NCI-H510A treated with DMSO at 0.1 percent for 48 hours (cell line): ENCODE measurements at regions not wholly inside any gene's neighbourhood (a gene's known extent, or its start where the extent isn't known, plus 50 kb on each side); places are given as distances from the start of the nearest gene placed in this dataset.

Experiments used
- DNase-seq: peaks from one replicate; lab custom pipeline; 2025; lab: John Stamatoyannopoulos, UW

DNA sequence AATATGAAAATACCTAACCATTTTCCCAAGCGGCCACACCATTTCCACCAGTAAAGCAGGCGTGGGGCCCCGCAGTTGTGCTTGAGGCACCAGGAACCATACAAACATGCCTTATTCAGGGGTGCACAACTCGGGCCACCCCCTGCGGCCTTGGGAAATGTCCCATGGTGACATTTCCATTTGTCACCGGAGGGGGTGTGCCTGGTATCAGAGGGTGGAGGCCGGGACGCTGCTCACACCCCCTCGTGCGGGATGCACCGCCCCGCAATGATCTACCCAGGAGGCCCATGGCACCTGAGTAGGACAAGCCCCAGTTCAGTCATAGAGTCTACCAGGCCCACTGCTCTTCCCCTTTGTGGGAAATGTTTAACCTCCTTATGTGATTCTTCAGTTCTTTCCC is 218.8 kb downstream of the TEX29 start:
- no peak for DNase-seq

DNA sequence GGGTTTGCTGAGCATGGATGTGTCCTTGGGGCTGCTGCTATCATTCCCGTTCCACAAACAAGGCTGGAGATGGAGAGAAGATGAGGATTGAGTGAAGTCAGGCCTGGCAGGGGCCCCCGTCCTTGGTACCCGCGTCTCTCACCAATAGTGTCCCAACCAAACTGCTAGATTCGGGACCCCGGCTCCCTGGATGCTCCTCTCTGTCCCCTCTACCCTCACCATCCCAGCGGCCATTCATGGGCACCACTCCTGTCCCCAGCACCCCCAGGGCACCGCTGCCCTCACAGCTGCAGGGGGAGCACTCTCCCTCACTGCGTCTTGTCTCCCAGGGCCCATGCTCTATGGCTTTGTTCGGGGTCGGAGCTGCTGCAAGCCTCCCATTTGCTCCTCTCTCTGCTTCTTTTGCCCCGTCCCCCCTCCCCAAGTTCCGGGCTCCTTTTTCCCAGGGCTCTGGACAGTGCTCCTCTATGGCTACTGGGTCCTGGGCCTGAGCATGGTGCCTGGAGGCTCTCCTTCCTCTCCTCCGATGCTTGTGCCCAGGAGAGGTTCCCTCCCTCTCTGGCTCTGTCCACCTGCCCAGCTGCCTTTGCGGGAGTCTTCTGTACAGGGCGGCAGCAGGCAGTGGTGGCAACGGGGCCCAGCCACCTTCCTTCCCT is 219.5 kb downstream of the TEX29 start:
- DNase-seq: no peak

DNA sequence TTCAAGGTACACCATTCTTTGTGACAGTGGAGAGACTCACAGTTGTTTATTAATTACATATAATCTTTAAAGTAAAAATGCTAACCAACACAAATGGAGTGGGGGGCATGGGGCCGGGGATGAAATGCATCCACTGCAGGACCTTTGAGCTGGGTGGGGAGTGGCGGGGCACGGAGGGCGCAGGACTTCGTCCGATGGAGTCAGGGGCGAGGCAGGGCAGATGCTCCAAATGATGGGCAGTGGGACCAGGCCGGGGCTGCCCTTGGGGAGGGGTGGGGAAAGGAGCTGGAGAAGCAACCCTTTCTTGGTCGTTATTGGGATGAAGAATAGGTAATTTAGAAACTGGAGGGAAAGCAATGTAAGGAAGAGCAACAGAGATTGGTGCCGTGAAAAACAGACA is 220.0 kb downstream of the TEX29 start:
- no peak for DNase-seq

DNA sequence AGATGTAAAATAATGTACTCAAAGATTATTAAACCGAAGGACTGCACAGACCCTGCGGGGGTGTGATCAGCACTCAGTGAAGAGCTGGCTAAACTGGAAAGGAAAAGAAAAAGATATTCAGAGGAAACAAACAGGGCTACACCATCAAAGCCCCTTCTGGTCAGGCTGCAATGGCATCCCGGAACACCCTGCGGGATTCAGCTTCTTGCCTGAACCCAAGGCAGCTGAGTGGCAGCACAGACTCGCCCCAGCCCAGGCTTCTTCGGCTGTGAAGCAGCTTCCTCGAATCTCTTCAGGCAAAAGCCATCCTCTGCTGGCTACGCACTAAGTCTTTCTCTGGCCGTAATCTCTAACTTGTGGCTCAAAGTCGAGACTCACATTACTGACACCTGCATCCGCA is 220.9 kb downstream of the TEX29 start:
- DNase-seq: no peak

DNA sequence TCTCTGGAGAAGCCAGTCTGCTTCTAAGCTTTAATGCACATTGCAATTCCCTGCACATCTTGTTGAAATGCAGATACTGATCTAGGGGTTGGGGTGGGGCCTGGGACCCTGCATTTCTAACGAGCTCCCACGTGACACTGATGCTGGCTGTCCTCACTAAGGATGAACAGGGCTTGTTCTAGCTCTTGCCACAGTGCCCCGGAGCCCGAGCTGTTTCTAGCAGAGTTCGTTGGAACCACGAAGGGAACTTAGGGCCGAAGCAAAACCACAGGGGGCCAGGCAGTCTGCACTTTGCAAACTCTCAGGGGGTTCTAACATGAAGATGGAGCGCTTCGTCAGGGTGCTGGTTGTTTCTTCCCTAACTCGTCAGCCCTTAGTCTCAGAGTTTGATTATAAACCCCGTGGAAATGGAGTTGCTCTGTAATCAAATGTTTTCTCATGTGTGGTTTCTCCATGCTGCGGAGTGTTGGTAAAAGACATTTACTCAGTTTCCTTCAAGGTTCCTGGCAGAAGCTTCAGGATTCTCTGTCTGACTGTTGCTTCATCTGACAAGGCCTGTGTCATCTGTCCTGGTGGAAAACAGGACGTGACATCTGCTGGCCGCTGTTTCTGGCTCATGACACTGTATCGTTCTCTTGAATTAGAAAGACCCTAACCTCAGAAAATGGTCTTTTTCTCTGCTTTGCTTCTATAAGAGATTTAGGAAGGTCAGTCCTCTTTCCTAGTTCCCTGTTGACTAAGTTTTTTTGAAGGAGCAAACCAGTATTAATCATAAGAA is 221.5 kb downstream of the TEX29 start:
- DNase-seq: no peak

DNA sequence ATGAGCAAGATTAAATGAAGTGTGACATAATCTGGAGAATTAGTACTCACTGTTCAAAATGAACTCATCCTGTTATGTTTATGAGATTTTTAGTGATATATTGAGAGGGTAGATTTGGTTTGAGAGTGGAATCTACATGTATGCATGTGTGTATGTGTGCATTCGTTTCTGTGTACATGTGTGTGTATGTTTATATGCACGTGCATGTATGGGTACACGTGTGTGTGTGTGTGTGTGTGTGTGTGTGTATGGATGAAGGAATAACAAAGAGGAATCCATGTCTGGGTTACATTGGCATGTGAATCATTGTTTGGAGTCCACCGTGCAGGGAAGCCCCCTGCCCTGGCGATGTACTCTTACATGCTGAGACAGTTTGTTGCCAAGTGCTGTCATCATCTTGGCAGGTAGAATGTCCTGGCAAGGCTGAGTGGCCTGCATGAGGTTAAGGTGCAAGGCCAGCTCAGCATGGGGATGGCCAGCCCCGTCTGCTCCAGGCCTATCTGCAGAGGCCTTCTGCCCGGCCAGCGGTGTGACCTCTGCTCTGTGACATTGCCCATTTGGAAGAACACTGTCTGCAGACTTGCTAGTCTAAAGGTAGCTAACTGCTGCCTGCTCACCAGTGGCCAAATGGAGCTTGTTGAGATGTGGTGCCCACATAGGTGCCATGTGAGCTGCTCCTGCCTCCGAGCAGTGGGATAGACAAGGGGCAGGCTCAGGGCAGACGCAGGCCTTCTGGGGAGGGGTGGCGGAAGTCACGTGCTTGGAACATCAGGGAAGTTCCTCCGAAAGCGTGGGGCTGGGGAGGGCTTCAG is 222.3 kb downstream of the TEX29 start:
- DNase-seq: no peak

DNA sequence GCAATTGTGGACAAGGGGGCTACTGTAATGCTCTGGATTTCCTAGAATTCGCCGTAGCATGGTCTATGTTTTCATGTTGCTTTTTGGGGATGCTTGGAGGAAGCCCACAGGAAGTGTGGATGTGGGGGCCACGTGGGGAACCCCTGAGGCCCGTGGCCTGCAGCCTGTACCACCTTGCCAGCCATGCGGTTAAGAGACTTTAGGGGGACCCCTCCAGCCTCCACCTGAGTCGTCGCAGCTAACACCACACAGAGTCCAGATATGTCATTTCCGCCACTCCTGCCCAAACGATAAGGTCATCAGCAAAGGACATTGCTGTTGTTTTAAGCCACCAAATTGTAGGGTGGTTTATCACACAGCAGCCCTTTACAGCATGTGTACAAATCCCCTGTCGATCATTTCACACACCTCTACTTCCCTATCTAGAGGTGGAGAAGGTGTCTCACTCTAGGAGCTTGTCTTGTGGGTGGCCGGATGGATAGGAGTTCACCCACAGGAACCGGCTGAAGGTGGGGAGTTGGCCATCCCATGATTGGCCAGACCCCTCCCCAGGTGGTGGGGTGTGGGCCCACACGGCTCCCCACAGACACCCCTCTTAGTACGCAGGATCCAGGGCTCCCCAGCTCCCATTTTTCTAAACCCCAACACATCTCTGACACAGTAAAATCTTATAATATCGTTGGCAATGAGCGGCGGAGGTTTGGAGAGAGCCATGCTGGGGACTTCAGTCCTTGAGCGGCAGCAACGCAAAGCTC is 226.7 kb downstream of the TEX29 start:
- no peak for DNase-seq

DNA sequence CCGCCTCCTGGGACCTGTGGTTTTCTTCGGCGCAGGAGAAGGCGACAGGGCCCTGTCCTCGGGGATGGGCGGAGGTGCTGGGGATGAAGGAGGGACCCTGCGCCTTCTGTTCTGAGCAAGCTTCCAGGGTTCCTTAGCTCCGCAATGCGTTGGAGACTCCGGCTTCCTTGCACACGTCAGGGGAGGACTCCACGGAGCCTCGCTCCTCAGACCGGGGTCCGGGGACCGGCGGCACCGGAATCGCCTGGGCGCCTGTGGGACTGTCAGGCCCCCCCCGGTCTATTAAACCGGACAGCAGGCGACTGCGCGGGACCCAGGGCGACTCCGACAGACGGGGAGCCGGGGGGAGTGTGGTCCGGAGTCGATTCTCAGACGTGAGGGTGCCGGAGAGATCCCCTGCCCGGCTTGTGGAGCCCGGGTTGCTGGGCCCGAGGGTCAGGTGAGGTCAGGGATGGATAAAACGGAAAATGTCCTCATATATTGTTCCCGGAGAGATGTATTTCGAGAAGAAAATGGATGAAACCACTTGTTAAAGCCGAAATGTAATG is 227.4 kb downstream of the TEX29 start:
- DNase-seq: no peak

DNA sequence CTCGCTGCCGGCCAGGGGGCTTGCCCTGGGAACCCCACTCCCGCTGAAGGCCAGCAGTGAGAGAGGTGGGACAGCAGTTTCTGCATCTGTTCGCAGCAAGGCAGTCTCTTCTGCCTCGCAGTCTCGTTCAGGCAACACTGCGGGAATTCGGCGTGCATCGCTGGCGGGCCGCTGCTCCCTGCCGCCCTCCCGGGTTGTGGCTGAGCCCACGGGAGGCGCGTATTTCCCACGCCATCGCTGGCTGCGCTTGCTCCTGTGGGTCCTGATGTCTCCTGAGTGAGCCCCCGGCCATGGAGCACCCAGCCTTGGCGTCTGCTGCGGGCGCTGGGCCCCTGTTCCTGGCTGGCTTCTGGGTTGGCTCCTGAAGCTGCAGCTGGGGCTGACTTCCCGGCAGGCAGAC is 227.9 kb downstream of the TEX29 start:
- no peak for DNase-seq

DNA sequence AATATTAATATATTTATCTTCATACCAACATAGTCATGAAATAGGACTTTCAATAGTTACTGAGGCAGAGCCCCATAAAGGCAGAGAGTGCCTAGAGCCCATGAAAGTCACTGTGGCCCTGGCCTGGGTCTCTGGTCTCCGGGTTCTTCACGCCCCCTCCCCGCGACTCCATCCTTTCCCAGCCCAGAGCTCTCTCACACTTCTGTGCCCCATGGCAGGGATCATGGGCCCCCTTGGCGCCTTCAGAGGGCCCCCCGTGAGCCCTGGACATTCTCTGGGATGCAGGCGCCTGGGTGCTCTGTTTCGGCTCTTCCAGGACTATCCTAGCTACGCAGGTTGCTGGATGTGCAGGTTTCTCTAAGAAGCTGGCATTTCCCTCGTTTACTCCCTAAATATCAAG is 228.4 kb downstream of the TEX29 start:
- no peak for DNase-seq

DNA sequence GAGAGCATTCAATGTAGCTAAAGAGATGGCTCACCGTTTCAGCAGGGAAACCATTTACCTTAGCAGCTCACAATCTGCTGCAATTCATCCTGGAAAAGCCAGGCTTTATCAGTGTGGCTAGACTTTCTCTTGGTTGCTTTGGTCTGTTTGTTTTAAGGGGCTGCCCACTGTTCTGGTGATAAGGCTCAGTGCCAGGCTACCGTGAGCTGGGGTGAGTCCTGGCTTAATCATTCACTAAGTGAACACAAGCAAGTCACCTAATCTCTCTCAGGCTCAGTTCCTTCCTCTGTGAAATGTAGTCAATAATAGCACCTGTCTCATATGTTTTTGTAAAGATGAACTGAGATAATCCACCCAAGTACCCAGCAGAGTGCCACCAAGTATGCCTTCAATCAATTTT is 229.0 kb downstream of the TEX29 start:
- DNase-seq: no peak

DNA sequence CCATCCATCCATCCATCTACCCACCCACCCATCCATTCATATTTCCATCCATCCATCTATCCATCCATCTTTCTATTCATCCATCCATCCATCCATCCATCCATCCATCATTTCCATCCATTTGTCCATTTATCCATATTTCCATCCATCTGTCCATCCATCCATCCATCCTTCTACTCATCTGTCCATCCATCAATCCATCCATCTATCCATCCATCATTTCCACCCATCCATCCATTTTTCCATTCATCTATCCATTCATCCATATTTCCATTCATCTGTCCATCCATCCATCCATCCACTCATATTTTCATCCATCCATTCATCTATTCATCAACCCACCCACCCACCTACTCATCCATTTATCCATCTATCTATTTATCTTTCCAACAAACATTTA is 229.6 kb downstream of the TEX29 start:
- DNase-seq: no peak

DNA sequence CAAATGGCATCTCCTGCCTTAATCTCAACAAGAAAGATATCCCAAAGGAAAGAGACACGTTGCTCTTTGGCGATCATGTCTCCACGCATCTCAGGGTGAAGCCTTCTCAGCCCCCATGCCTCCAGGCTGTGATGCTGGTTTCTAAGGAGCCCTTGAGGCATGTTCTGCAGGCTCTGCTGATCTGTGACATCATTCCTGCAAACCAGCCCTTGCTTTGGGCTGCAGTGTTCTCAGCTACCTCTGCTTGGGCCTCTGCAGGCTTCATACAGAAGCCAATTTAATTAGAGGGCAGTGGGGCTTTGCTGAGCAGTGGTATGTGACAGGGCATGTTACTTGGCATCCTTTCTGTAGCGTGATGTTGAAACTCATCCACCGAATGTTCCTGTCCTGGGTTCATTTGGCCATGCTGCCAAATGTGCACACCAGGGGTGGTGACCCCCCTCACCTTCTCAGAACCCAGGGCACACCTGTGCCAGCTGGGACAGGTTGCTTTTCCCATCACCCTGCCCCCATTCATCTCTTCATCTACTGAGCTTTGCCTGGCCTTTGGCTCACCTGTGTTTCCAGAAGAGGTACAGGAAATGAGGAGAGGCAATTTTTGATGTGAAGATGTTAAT is 230.9 kb downstream of the TEX29 start:
- no peak for DNase-seq

DNA sequence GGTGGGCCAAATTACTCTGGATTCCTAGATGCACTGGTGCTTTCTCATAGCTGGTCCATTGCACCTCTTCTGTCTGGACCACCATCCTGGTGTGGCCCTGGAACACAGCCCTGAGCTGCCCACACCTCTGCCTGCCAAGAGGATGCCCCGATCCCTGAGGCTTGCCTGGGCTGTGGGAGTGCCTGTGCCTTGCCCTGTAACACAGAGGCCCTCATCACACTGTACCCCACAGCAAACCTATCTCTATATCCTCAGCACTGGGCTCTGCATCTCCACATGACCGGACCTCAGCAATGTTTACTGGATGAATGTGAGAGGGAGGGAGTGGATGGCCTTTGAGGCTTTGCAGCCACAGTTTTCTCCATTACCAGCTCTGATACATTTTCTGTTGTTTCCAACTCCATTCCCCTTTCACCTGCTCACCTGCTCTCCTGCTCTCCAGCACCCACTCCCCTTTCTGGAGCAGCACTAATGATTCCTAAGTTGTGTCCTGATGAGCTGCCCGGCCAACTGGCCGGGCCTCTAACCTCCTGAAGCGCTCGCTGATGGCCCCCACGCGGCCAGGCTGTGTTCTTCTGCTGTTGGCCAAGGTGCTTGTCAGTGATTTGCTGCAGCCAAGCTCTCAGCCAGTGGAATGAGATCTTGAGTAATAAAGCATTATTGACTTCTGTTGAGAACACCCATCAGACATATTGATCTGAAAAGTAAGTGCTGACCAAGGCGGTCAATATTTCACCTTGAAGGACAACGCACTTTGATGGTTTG is 232.6 kb downstream of the TEX29 start:
- DNase-seq: no peak

DNA sequence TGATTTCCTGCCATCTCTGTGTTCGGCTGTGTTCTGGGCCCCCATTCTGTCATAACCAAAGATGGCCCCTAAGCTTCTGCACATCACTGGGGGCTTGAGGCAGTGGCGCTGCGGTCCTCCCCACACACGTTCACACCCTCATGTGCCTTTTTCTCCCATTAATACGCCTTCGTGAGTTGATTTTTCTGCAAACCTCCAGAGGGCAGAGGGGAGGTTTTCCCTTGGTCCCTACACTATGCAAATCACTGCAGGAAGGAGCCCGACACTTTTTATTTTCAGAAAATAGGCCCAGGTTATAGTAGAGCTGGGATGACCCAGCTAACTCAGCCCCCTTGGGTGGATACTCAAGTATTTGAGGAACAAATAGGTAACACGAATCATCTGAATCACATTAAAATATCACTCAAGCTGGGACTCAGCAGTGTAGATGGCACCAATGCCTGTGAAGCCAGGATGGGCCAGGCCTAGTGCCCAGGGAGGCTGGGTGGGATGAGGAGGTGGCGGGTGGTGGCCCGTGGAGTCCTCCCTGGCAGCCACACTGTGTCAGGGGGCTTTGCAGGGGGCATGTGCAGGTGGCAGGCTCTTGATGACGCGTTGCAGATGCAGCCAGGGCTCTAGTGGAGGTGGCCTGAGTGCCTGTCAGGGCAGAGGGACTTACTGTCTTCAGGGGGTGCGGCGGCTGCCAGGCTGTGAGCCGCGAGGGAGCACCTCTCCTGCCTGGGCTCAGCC is 234.3 kb downstream of the TEX29 start:
- DNase-seq: no peak

DNA sequence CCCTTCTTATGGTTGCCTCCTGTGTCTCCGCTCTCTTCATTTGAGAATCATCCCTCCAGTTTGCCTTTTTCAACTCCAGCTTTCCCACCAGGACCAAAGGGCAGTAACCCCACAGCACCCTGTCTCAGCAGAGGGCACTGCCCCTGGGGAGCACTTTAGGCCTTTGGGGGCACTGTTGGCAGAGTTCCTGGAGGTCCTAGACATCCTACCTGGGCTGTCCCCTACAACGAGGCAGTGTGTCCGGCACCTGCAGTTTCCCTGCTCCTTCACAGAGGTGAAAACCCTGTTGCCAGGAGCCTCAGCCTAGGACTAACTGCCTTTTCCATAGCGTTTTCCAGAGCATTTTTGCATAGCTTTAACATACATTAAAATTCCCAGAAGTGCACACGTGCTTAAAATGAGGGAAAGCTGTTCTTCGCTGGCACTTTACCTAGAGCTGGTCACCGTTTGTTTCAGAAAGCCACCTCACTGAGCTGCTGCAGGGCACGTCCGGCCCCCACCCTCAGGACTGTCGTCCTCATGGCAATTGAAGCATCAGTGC is 234.9 kb downstream of the TEX29 start:
- DNase-seq: no peak

DNA sequence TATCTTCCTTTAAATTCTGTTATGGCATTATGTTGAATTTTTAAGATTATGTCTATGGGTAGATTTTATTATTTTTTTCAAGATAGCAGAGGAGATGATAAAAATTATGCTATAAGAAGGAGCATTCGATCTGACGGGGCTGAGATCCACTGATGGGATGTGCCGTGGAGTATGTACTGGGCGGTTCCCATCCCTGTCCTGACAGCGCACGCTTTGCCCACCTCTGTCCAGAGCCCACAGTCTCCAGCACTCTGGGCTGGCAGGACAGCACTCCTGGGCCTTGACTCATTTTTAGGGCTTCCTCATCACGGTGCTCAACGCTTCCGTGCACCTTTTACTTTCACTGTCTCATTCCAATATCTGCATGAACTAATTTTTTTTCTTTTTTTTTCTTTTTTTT is 235.5 kb downstream of the TEX29 start:
- DNase-seq: no peak

DNA sequence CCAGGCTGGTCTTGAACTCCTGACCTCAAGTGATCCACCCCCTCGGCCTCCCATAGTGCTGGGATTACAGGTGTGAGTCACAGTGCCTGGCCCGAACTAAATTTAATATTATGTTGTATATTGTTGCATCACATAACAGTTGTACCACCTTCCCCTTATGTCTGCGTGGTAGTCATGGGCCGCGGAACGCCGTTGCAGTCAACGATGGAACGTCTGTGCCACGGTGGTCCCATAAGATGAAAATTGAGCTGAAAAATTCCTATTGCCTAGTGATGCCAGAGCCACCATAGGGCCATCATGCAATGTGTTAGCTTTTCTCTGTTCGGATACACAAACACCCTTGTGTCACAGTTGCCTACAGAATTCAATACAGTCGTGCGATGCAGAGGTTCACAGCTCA is 236.1 kb downstream of the TEX29 start:
- no peak for DNase-seq

DNA sequence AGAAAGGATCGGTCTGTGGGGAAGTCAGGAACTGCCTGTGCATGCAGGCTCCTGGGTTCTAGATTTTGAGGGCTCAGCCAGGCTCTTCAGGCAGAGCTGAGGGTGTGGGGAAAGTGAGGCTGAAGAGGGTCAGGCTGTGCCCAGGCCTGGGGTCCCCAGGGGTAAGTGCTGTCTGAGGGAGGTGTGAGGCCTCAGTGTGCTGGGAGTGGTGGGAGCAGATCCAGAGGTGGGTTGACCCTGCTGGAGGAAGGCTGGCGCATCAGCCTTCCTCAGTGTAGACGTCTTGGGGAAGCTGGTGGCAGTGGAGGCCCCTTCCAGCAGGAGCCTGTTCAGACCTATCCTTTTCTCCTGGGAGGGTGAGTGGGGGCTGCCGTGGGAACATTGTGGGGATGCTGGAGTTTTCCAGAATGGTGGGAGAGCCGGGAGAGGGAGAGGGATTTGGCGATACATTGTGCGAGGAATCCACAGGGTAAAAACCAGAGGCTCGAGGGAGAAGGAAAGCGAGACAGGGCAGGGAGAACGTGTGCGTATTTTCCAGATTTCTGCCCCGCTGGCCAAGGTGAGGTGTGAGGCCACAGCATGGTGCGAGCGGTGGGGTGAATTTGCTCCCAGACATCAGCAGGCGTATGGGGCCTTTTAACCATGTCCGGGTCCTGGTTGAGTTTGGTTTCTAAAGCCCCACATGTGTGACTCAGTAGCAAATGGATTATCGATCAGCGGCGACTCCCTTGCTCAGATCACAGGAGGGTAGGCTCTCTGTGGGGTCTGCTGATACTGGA is 237.7 kb downstream of the TEX29 start:
- no peak for DNase-seq
